ENCODE measurements at regions not wholly inside any gene's neighbourhood (a gene's known extent, or its start where the extent isn't known, plus 50 kb on each side); places are given as distances from the start of the nearest gene placed in this dataset.
"Not testable (repeated sequence)": the region's sequence is repeated elsewhere in the genome, so short reads cannot be mapped to it uniquely, and the experiment has no call there.

DNA sequence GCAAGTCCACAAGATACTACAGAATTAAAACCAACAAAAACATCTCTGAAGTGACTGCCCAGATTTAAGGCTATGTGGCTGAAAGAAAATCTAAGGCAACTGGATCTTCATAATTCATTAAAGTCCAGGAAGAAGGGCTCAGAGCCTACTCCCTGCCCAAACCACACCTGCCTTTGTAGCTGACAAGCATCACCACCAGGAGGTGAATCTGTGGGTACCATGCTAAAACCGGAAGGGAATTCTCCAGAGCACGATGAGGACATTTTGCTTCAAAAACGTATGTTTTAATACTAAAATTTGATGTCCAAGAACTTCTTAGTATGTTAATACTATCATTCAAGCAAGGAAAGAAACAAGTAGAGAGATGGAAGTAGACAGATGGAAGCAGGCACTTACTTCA lies 495.9 kb upstream of the NECTIN3 start:
- DNase-seq, result no peak

DNA sequence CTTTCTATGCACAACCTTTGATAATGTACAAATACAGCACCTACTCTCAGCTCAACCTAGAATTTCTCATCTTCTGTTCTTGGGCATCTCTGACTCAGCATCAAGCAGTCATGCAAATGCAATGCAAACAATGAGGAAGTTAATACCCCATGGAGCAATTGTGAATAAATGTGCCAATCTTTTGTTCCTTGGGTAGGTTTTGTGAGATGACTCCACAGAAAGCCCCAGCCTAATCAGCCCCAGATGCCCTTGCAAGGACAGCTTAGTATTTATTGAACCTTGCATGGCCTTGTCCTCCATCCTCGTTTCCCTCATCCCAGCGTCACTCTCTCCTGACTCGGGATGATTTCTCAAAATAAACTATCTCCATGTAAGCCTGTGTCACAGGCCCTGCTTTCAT lies 494.7 kb upstream of the NECTIN3 start:
- DNase-seq, result no peak

DNA sequence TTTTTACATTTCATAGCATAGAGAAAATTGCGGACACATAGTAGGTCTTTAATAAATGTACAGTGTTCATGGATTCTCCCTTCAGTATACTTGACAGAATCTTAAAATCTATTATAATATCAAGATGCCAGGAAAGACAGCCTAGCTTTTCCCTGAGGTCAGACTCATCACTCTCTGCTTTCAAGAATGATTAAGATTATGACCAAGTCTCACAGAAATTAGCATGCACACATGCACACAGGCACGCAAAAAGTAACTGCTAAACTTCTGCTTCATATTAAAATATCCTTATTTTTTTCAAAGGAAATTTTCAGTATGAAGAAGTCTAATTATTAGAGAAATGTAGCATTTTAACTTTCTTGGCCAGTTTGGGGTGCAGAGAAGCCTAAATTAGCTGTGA lies 493.8 kb upstream of the NECTIN3 start:
- no peak for DNase-seq

DNA sequence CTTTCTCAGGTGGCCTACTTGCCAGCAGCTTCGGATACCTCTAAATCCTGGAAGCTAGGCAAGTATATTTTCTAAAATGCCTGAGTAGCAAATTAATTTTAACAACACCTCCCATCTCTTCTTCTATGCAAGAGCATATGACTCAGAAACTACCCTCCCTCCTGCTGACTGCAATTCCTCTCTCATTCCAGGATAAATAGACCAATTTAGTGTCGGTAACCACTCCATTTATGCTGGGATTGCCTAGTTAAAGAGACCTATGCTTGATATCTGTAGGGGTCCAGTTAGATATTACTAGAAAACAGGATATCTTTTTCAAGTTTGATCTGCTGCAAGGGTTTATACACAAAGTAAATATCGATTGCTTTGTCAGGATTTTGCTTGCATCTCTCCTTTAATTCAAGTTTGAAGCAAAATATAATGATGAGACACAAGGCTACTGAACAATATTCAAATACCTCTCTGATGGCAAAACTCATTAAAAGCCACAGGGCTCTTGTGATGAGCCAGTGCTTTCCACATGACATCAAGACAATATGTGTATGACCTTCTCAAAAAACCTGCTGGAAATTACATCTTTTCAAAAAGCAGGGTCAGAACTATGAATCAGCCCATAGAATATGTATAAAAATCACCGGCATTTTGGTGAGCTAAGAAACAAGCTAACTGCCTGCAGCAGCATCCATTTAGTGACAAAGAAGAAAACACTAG lies 491.6 kb upstream of the NECTIN3 start:
- DNase-seq, result no peak

DNA sequence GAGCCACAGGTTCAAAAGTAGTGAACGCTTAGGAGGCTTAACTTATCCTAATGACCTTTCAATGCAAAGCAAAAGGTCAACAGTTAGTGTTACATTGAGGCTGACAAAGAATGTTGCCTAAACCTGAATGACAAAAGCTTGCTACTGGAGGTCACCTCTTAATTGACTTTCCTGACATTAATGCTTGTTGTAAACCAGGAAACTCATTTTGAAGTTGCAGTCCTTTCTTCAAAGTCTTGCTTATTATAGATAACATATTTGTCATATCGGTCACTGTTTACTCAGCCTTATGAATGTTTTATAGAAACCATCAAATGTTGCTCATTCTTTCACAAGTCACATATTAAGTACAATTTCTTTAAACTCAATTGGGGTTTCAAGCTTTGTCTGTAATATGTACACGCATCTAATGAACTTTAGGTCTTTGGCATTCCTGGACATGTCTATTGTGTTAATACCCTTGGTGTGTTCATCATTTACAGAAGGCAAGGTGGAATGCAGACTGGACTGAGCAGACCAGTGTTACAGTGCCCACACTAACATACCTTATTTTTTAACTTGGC lies 488.2 kb upstream of the NECTIN3 start:
- no peak for DNase-seq

DNA sequence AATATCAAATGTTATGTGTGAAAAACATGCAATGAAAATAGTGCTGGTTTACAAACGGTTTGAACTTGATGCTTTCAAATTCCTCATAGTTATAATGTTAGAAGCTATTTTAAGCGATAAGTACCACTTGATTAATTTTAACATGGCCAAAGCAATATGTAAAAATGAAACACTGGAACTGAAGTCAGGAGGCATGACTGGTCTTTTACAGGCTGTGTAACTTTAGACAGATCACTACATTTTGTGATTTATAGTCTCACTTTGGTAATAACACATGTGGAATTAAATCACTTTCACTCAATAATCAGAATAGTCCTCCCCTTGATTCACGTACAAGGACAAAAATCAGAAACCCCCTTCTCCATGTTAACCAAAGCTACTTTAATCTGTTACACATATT lies 482.7 kb upstream of the NECTIN3 start:
- no peak for DNase-seq

DNA sequence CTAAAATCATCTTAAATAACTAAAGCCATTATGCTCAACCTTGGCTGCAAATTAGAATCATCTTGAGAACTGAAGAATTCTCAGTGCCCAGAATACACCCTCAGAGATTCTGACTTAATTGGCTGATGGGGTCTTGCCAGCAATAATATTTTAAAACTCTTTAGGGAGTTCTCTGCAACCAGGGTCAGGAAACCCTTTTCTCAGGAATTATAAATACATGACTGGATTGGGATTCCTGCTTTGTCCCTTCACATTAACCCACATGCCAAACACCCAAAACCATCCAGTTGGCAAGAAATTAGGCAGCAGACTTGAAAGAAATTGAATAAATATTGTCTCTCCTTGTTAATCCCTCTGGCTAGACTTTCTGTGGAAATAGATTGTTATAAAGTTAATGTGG lies 482.3 kb upstream of the NECTIN3 start:
- no peak for DNase-seq

DNA sequence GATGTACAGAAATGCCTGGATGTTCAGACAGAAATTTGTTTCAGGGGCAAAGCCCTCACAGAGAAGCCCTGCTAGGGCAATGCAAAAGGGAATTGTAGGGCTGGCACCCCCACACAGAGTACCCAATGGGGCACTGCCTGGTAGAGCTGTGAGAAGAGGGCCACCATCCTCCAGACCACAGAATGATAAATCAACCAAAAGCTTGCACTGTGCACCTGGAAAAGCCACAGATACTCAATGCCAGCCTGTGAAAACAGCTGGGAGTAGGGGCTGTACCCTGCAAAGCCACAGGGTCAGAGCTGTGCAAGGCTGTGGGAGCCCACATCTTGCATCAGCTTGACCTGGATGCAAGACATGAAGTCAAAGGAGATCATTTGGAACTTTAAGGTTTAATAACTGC lies 477.9 kb upstream of the NECTIN3 start:
- no peak for DNase-seq

DNA sequence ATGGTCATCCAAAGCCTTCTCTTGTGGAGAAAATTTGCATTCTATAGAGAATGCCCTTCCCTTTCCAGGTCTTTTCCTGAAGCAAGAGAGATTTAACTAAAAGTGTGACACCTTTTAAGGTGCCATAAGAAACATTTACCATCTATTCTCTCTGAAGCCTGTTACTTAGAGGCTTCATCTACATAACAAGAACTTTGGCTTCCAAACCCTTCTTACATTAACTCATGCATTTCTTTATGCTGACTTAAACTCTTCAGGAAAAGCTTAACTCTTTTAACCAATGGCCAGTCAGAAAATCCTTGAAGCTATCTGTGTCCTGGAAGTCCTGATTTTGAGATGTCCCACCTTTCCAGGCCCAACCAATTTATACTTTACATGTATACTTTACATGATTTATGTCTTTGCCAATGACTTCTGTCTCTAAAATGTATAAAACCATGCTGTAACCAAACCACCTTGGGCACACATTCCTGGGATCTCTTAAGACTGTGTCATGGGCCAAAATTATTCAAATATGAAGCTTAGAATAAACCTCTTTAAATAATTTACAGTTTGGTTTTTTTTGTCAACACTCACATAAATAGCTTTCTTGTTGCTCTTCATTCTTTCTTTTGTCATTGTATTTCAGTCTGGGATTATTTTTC lies 472.6 kb upstream of the NECTIN3 start:
- DNase-seq, result no peak

DNA sequence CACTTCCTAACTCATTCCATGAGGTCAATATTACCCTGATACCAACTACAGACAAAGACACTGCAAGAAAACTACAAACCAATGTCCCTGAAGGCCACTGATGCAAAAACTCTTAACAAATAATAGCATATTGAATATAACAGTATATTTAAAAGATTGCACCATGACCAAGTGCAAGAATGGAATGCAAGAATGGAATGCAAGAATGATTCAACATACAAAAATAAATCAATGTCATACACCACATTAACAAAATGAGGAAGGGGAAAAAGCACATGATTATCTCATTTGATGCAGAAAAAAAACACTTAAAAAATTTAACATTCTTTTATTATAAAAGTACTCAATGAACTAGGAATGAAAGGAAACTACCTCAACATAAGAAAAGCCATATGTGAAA lies 463.1 kb upstream of the NECTIN3 start:
- no peak for DNase-seq

DNA sequence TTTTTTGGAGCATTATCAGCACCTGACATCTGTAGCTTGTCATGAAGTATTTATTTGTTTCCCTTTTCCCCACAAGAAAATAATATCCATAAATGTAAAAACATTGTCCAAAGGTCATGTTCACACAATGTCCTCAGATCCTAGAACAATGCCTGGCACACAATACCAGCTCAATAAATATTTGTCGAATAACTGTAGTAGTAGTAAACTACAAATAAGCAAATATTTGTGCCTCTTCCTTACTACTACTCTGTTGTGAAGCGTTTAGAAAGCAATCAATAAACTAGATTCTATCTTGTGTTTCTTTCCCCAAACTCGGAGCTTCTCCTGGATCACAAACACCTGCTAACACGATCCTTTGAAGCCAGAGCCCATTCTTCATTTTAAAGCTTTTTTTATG lies 459.6 kb upstream of the NECTIN3 start:
- DNase-seq, result no peak

DNA sequence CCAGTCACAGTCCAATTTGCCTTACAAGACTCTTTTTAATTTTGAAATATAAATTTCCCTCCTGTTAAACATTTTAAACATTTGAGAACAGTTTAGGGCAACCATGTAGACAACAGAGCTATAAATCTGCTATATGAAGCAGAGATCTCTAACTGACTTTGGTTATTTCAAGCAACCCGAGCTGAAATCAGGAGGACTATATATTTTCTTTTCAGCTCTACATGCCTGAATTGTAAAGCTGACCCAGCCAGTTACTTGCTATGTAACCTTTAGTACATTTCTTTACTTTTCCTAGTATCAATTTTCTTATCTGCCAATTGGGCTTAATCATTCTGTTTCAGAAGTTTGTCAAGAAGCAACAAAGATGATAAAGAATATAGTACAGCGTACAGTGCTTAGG lies 457.4 kb upstream of the NECTIN3 start:
- DNase-seq, result no peak

DNA sequence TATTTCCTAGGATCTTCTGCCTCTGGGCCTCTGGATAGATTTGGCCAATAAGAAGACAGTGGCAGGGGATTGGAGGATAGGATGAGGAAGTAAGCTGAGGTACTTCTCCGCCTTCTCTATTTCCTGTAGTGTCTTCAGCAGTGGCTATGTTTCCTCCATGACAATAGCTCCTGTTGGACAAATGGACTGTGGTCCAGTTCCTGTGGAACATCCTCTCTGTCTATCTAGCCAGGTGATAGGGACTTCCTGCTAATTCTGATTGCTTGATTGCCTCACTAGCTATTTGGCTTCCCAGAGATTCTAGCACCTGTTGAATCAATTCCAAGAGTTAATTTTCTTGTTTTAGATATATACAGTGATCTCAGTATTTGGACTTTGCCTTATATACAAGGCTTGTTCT lies 456.2 kb upstream of the NECTIN3 start:
- DNase-seq, result no peak

DNA sequence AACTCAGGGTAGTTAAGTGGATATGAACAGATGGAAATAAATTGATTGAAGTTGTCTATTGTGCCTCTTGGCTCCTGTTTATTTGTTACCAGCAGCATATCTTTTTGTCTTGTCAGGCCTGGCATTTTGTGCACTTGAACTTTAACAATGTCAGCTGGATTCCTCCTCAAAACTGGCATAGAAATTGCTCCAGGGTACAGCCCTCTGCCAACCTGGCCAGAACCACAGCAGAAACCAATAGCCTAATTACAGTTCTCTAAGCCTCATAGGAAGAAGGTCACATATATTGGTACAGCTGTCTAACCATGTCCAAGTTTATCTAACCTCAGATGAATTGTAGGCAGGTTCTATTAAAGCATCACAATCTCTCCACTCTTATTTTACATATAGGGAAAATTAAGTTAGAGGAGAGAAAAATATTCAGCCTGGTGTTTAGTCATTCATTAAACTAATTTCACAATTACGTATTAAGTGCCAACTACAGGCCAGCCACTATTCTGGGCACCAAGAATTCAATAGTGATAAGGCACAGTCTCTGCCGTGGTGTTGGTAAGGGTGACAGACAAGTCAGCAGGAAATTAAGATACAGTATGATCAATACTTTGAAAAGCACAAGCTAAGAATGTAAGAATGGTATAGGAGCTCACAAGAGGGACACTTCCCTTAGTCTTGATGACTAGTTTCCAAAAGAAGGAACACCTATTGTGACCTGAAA lies 452.9 kb upstream of the NECTIN3 start:
- DNase-seq, result no peak

DNA sequence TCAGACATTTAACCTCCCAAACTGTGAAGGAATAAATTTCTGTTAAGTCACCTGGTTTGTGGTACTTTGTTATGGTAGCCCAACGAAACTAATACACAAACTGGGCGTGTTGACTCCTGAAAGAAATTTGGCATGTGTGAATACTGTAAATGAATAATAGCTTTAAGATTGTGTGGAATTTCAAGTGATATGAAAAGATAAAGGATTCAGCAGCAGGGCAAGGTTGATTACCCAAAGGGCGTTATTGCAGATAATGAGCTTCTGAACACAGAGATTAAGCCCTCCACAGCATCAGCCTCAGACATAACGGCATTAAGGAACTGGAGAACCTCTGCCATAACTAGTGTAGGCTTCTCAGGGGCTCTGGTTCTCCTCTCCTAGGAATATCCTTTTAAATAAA lies 451.5 kb upstream of the NECTIN3 start:
- DNase-seq, result no peak

DNA sequence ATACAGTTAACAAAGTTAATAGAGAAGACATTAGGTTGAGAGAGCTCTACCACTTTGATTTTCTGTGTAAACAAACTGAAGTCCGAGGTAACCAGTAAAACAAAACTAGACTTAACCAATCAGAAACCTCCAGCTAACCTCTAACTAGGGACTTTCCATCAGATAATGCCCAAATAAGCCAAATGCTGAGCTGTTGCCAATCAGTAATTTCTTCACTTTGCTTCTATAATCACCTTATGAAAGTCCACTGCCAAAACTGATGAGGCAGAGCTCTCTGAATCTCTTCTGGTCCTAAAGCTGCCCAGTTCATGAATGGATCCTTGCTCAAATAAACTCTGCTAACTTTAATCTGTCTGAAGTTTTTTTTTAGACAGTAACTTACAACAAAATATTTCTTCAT lies 448.0 kb upstream of the NECTIN3 start:
- no peak for DNase-seq

DNA sequence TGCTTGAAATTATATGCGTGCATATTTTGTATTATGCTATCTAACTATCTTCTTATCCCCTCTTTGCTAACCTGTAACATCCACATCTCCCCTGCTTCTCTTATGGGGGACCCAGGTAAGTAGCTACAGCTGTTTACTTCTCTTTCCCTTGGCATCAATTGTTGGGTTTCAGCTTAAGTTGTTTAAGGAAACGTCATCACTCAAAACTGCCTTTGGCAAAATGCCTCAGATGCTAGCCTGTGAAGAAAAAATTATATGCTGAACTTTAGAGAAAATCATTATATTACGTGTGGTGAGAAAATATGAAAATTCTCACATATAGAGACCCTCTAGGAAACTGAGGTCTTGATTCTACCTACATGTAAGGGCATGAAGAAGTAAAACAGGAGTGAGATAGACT lies 447.0 kb upstream of the NECTIN3 start:
- DNase-seq, result no peak

DNA sequence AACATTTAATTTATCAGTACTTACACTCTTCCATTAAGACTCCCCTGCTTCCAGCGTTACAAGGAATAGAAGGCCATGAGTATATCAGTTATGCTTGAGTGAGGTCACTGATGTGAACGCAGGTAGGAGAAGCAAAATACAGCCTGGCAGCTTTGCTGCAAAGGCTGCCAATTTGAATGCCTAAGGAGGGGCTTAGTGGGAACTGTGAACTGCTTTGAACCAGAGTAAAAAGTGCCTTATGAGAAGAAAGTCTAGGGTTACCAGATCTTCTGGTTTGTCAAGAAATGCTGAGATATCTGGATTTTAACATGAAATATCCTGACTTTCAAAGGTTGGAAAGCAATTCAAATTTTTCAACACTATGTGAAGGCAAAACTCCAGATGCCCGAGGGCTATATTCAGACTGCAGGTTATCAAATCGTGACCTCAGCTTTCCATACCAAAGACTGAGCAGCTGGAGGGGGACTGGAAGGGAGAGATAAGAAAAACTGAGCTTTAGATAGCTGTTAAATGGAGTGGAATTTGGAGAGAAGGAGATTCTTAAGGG lies 446.3 kb upstream of the NECTIN3 start:
- DNase-seq, result no peak

DNA sequence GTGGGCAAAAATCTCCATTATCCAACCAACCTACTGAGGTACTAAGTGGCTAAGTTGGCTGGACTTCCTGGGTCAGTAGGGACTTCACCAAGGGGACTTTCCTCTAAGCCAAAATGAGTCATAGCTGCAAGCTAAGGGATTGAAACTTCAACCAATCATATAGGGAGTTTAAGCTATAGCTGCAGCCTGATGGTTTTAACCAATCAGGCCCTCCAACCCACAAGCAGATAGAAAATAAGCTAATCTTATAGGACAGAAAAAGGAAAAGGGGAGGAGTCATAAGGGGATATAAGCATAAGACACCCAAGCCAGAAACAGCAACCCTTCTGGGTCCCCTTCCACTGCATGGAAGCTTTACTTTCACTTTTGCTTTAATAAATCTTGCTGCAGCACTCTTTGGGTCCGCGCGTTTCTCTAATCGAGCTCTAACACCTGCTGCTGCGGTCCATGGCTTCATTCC lies 444.9 kb upstream of the NECTIN3 start:
- not testable (repeated sequence) for DNase-seq

DNA sequence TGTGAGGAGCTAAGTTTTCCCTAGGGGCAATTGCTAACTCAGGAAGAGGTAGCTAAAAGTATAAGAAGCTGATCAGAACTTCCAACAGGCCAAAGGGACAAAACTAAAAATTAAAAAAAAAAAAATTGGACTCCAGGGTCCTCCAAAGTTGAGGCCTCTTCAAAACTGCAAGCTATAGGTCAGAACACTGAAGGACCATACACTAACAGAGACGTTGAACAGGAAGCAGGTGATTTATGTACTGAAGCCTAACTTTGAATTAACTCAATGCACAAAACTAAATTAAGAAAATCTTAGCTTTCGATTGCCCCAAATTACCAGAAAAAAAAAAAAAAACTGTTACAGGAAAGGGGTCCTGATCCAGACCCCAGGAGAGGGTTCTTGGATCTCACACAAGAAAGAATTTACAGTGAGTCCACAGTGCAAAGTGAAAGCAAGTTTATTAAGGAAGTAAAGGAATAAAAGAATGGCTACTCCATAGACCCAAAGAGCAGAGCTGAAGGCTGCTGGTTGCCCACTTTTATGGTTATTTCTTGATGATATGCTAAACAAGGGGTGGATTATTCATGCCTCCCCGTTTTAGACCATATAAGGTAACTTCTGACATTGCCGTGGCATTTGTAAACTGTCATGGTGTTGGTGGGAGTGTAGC lies 442.8 kb upstream of the NECTIN3 start:
- DNase-seq, result no peak

DNA sequence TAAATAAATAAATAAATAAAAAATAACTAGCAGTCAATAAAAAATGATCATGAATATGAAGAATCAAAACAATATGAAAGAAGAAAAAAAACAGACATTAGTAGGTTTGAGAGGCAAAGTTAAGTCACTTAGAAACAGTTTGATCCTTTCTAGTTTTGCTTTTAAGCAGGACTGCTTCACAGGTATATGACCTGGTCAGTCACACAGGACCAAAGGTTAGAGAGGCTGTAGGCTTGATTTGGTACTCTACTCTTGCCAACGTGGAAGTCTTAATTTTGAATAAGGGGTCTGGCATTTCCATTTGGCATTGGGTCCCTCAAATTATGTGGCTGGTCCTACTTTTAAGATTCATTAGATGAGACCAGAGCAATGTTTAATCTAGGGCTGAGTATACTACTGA lies 441.7 kb upstream of the NECTIN3 start:
- no peak for DNase-seq

DNA sequence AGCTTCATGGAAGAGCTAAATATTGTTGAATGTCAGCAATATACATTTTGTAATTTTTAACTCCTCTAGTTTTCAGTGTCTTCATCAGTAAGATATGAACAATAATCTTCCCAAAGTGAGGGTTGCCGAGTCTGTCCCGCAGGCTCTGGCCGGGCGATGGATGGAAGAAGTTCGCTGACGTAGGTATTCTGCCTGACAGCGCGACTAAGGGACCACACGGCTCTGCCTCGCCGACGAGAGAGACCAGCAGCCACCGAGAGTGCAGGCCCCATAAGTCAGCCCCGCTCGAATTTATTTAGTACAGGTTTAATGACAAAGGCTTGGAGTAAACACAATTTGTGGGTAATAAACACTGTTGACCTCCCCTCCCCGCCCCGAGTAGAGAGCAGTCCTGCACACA lies 427.4 kb upstream of the NECTIN3 start:
- DNase-seq, result no peak

DNA sequence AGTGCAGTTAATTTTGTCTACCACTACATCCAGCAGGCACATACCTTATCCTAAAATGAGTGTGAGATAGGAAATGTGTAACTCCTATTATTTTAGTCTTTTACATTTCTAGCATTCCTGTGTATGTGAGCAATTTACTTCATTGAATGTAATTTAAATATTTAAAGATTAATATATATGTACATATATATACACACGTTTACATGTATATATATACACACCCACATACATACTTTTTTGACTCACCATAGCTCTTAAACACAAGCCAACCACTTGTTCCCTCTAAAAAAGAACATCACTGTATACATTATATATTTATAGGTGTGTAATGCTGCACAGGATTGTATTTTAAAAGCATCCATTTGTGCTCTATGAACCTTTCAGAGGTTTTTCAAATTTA lies 425.6 kb upstream of the NECTIN3 start:
- DNase-seq, result no peak
